Suprapubic skin (tissue), 4 donors: ENCODE measurements at regions not wholly inside any gene's neighbourhood (a gene's known extent, or its start where the extent isn't known, plus 50 kb on each side); places are given as distances from the start of the nearest gene placed in this dataset.
A peak's percentile ranks its signal among the peaks of the same experiment; 100 is the strongest.

Experiments
- DNase-seq, 2 donors: peaks; one replicate each; pipeline ENCODE4 v3.0.0-alpha.2; 2019; ENCODE audit warnings: low spot score in 2 of 2
- H3K27ac ChIP-seq: fragments of 200-600 bp; sonication (generic); one replicate; pipeline ENCODE4 v1.5.1; 2019
- H3K27me3 ChIP-seq: fragments of 200-600 bp; sonication (generic); one replicate; pipeline ENCODE4 v1.5.1; 2019
- H3K36me3 ChIP-seq: fragments of 200-600 bp; sonication (generic); one replicate; pipeline ENCODE4 v1.5.1; 2019
- H3K4me1 ChIP-seq: fragments of 200-600 bp; sonication (generic); one replicate; pipeline ENCODE4 v1.5.1; 2019
- H3K4me3 ChIP-seq: fragments of 200-600 bp; sonication (generic); one replicate; pipeline ENCODE4 v1.5.1; 2019; ENCODE audit warnings: mild to moderate bottlenecking
- H3K9me3 ChIP-seq: fragments of 200-600 bp; sonication (generic); one replicate; pipeline ENCODE4 v1.5.1; 2019
- EP300 ChIP-seq: sonication (generic); formaldehyde crosslinking; IDR thresholded peaks from one replicate; pipeline ENCODE4 v1.6.1; 2017; ENCODE audit warnings: antibody characterized with exemption
- POLR2A ChIP-seq, 2 donors: fragments of 450-650 bp; IDR thresholded peaks; one replicate each; pipeline ENCODE4 v1.6.1; 2017; ENCODE audit warnings: antibody characterized with exemption in 2 of 2, mild to moderate bottlenecking in 2 of 2, moderate library complexity in 2 of 2
- POLR2AphosphoS5 ChIP-seq, 3 donors: sonication (generic); formaldehyde crosslinking; IDR thresholded peaks; one replicate each; pipeline ENCODE4 v1.6.1; 2017; ENCODE audit warnings: antibody characterized with exemption in 3 of 3
- WGBS: methylation state at CpG from one replicate; pipeline ENCODE4 v1.1.5; 2018; 5-methylcytosine and 5-hydroxymethylcytosine counted together
- TF ChIP-seq, protein P1 (sequence below), 2 donors: fragments of 200-600 bp in 1 of 2; fragments of 450-650 bp in 1 of 2; sonication (generic) in 1 of 2; IDR thresholded peaks; one replicate each; pipeline ENCODE4 v1.5.1; 2016 to 2019; ENCODE audit warnings: antibody characterized with exemption in 2 of 2, mild to moderate bottlenecking in 1 of 2, moderate library complexity in 1 of 2

DNA sequence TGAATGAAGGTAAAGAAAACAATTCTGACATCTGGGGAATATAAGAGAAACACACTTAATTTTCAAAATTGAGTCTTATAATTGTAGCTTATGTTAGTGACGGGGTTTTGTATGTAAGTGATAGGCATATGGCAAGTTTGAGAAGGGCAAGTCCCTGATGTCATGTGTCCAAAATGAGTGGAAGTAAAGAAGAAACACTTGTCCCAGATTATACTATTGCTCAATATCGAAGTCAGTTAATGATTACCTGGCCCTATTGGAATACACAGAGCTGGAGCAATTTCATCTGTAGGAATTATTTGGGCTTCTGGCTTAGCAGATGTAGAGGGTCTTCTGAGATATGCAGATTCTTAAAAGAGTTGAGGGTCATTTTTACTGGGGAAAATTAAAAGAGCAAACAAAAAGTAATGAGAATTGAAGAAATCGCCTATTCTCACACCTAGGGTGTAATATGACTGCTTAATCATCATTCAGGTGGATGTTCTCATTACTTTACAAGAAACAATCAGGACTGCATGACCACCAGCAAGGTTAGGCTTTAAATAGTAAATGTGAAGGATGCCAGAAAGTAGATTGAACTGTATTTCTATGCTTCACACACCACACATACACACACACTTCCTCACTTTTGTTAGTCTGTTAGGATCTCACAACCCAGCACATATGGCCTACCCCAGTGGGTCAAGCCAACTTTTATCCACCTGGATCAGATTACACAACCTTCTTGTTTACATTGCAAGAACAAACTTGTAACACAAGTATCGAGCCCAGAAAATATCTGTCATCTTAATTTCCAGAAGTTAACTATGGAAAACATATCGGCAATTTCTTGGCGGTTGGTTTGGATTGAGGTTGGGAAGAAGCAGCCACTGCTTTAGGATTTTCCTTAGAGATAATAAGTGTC lies 183.3 kb upstream of the LRRC3B start:
- peak overlapping the region; percentile 31 for H3K27ac ChIP-seq
- no peak for DNase-seq

DNA sequence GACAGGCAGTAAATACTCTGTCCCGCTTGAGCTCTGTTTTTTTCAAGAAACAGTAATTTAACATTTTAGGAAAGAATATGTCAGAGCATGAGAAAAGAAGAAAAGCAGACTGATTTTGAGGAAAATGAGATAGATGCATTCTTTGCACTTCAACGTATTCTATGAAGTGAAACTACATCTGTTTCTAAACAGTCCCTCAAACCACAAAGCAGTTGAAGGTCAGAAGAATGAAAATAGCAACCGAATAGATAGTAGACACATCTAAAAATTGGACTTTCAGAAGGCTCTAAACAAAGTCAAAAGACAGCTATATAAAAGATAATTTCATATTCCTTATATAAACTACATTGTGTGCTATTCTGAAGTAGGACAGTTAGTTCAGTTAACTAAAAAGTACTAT lies 172.6 kb upstream of the LRRC3B start:
- WGBS, result 54% methylated on average over 3 of the region's 3 CpGs
- H3K4me1 ChIP-seq, result no peaks in the 10 kb centered on the region
- H3K27me3 ChIP-seq, result no peaks in the 10 kb centered on the region
- no peaks in the 10 kb centered on the region for H3K36me3 ChIP-seq
- H3K9me3 ChIP-seq, result no peaks in the 10 kb centered on the region
- H3K4me3 ChIP-seq, result no peak overlapping the region
- no peak for DNase-seq
- TF ChIP-seq POLR2AphosphoS5 (IDR thresholded peaks at IDR 0.05) (no peak), POLR2A (IDR thresholded peaks at IDR 0.05) (no peak), EP300 (no peak)
- TF ChIP-seq, protein P1, sequence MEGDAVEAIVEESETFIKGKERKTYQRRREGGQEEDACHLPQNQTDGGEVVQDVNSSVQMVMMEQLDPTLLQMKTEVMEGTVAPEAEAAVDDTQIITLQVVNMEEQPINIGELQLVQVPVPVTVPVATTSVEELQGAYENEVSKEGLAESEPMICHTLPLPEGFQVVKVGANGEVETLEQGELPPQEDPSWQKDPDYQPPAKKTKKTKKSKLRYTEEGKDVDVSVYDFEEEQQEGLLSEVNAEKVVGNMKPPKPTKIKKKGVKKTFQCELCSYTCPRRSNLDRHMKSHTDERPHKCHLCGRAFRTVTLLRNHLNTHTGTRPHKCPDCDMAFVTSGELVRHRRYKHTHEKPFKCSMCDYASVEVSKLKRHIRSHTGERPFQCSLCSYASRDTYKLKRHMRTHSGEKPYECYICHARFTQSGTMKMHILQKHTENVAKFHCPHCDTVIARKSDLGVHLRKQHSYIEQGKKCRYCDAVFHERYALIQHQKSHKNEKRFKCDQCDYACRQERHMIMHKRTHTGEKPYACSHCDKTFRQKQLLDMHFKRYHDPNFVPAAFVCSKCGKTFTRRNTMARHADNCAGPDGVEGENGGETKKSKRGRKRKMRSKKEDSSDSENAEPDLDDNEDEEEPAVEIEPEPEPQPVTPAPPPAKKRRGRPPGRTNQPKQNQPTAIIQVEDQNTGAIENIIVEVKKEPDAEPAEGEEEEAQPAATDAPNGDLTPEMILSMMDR (IDR thresholded peaks at IDR 0.05), result no peak
- H3K27ac ChIP-seq, result no peak overlapping the region

More for the DNA sequence above, 183.3 kb upstream of the LRRC3B start:
- no peak overlapping the region for H3K4me3 ChIP-seq
- H3K4me1 ChIP-seq, result peaks cover 2% of the 10 kb centered on the region
- WGBS, result 61% methylated on average over 6 of the region's 6 CpGs
- no peaks in the 10 kb centered on the region for H3K36me3 ChIP-seq
- TF ChIP-seq EP300, result no peak
- no peak for TF ChIP-seq POLR2A (IDR thresholded peaks at IDR 0.05)
- TF ChIP-seq, protein P1 (IDR thresholded peaks at IDR 0.05), result no peak
- TF ChIP-seq POLR2AphosphoS5 (IDR thresholded peaks at IDR 0.05), result no peak
- no peaks in the 10 kb centered on the region for H3K27me3 ChIP-seq
- no peaks in the 10 kb centered on the region for H3K9me3 ChIP-seq

DNA sequence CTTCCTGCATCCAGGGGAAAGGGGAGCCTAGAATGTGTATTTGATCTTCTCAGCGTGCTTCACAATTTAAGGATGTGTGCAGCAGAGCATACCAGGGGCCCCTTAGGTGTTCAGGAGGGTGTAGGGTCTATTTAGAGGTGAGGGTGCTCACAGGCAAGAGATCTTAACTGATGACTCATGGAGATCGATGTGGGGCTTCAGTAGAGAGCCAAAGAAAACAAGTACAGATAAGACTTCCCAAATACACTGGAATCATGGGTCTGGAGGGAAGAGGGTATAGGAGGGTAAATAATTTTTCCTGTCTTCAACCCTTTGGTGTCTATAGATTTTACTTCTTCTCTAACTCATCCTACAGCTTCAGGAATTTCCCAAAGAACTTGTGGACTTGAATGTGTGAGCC lies 170.2 kb upstream of the LRRC3B start:
- Histone ChIP-seq H3K4me1 (no peaks in the 10 kb centered on the region), H3K27me3 (no peaks in the 10 kb centered on the region), H3K36me3 (no peaks in the 10 kb centered on the region), H3K27ac (no peak overlapping the region), H3K9me3 (no peaks in the 10 kb centered on the region), H3K4me3 (no peak overlapping the region)
- TF ChIP-seq POLR2AphosphoS5 (IDR thresholded peaks at IDR 0.05), result no peak
- TF ChIP-seq EP300, result no peak
- TF ChIP-seq, protein P1 (IDR thresholded peaks at IDR 0.05), result no peak
- TF ChIP-seq POLR2A (IDR thresholded peaks at IDR 0.05), result no peak
- DNase-seq, result no peak
- WGBS, result 55% methylated on average over 2 of the region's 2 CpGs

DNA sequence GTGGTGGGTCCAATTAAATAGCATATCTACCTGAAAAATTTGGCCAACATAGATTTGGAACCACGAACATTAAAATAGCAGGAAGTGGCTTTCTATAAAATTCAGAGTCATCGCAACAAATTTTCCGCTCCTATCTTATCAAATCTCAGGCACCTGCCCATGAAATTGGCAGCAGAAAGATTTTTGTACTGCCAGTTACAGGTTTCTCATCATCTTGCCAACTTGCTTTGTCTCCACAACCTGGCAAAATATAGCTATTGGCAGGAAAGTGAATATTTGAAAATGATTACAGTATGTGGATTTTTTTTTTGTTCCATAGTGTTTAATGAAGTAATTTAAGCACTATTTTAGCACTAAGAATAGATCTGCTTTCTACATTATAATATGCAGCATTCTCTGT lies 161.6 kb upstream of the LRRC3B start:
- no peak for DNase-seq
- WGBS, result 34% methylated on average over 3 of the region's 3 CpGs

DNA sequence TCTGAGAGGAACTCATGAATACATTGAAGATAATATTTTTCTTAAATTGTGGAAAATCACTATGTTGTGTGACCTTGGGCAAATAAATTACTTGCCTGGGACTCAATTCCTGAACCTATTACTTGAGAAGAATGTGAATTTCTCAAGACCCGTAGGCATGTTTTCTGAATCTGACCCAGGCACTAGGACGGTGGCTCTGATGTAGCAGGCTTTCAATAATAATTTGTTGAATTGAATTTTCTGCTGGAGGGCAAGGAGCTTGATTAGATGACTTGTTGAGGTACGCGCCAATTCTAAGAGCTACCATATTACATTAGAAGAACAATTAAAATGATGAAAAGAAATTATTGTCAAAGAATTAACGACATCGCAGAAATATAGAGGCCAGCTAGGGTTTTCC lies 150.2 kb upstream of the LRRC3B start:
- H3K4me3 ChIP-seq, result no peak overlapping the region
- no peaks in the 10 kb centered on the region for H3K4me1 ChIP-seq
- no peaks in the 10 kb centered on the region for H3K27me3 ChIP-seq
- H3K36me3 ChIP-seq, result no peaks in the 10 kb centered on the region
- DNase-seq, result no peak
- WGBS, result 76% methylated on average over 6 of the region's 6 CpGs
- H3K9me3 ChIP-seq, result no peaks in the 10 kb centered on the region
- TF ChIP-seq, protein P1 (IDR thresholded peaks at IDR 0.05), result no peak
- TF ChIP-seq EP300 (no peak), POLR2A (IDR thresholded peaks at IDR 0.05) (no peak), POLR2AphosphoS5 (IDR thresholded peaks at IDR 0.05) (no peak)
- no peak overlapping the region for H3K27ac ChIP-seq

More for the DNA sequence above, 161.6 kb upstream of the LRRC3B start:
- Histone ChIP-seq H3K9me3 (no peaks in the 10 kb centered on the region), H3K27me3 (no peaks in the 10 kb centered on the region), H3K4me1 (no peaks in the 10 kb centered on the region), H3K36me3 (no peaks in the 10 kb centered on the region), H3K27ac (no peak overlapping the region), H3K4me3 (no peak overlapping the region)
- TF ChIP-seq POLR2A (IDR thresholded peaks at IDR 0.05), result no peak
- TF ChIP-seq, protein P1 (IDR thresholded peaks at IDR 0.05), result no peak
- TF ChIP-seq EP300, result no peak
- no peak for TF ChIP-seq POLR2AphosphoS5 (IDR thresholded peaks at IDR 0.05)
